GM06990 (cell line): ENCODE measurements at regions not wholly inside any gene's neighbourhood (a gene's known extent, or its start where the extent isn't known, plus 50 kb on each side); places are given as distances from the start of the nearest gene placed in this dataset.
"Not testable (repeated sequence)": the region's sequence is repeated elsewhere in the genome, so short reads cannot be mapped to it uniquely, and the experiment has no call there.

Source experiments
- DNase-seq: peaks from one replicate; pipeline ENCODE4 v3.0.0-alpha.2; 2011; ENCODE audit not compliant: insufficient read length; ENCODE audit errors: extremely low read depth
- H3K27me3 ChIP-seq: replicated peaks from 2 replicates; pipeline ENCODE4 v1.6.0; 2011; ENCODE audit warnings: low read length; ENCODE audit not compliant: control insufficient read depth, insufficient read depth
- H3K36me3 ChIP-seq: 2 replicates; pipeline ENCODE4 v1.5.1; 2011; ENCODE audit warnings: low read length; ENCODE audit not compliant: control insufficient read depth, insufficient read depth
- H3K4me3 ChIP-seq: replicated peaks from 2 replicates; pipeline ENCODE4 v1.5.1; 2011; ENCODE audit warnings: low read depth, mild to moderate bottlenecking, control low read depth, low read length
- CTCF ChIP-seq: IDR thresholded peaks from 2 replicates; pipeline ENCODE4 v1.5.1; 2011; ENCODE audit warnings: low read length, control low read depth, mild to moderate bottlenecking, inconsistent platforms; ENCODE audit not compliant: insufficient read depth, poor library complexity, severe bottlenecking

GRCh38 chr15:70593795-70594194, 169.6 kb downstream of the UACA start:
- no peaks in the 10 kb centered on the region; the same call in 1 of the 2 replicates for H3K27me3 ChIP-seq
- H3K4me3 ChIP-seq: no peak overlapping the region
- DNase-seq: no peak
- TF ChIP-seq CTCF: no peak
- H3K36me3 ChIP-seq: no peaks in the 10 kb centered on the region

- no peak for TF ChIP-seq CTCF
- Histone ChIP-seq H3K4me3 (no peak overlapping the region), H3K36me3 (no peaks in the 10 kb centered on the region), H3K27me3 (no peaks in the 10 kb centered on the region; the same call in 1 of the 2 replicates)
- DNase-seq: no peak
Observed at GRCh38 chr15:70589728-70590127, 173.6 kb downstream of the UACA start.

- no peak for TF ChIP-seq CTCF
- Histone ChIP-seq H3K4me3 (no peak overlapping the region), H3K27me3 (no peaks in the 10 kb centered on the region; the same call in 1 of the 2 replicates), H3K36me3 (no peaks in the 10 kb centered on the region)
- no peak for DNase-seq
Observed at GRCh38 chr15:70589221-70589620, 174.1 kb downstream of the UACA start.

- no peaks in the 10 kb centered on the region for H3K36me3 ChIP-seq
- no peak for TF ChIP-seq CTCF
- H3K27me3 ChIP-seq: no peaks in the 10 kb centered on the region; the same call in 1 of the 2 replicates
- DNase-seq: no peak
- H3K4me3 ChIP-seq: no peak overlapping the region
Observed at GRCh38 chr15:70588613-70589012, 174.7 kb downstream of the UACA start.

GRCh38 chr15:70587896-70588567, 175.3 kb downstream of the UACA start:
- Histone ChIP-seq H3K4me3 (no peak overlapping the region), H3K27me3 (no peaks in the 10 kb centered on the region; the same call in 1 of the 2 replicates), H3K36me3 (no peaks in the 10 kb centered on the region)
- no peak for DNase-seq
- no peak for TF ChIP-seq CTCF

GRCh38 chr15:70587012-70587634, 176.2 kb downstream of the UACA start:
- H3K4me3 ChIP-seq, DNase-seq, H3K36me3 ChIP-seq, H3K27me3 ChIP-seq: not testable (repeated sequence)
